ENCODE measurements at regions not wholly inside any gene's neighbourhood (a gene's known extent, or its start where the extent isn't known, plus 50 kb on each side); places are given as distances from the start of the nearest gene placed in this dataset.
A peak's percentile ranks its signal among the peaks of the same experiment; 100 is the strongest.

DNA sequence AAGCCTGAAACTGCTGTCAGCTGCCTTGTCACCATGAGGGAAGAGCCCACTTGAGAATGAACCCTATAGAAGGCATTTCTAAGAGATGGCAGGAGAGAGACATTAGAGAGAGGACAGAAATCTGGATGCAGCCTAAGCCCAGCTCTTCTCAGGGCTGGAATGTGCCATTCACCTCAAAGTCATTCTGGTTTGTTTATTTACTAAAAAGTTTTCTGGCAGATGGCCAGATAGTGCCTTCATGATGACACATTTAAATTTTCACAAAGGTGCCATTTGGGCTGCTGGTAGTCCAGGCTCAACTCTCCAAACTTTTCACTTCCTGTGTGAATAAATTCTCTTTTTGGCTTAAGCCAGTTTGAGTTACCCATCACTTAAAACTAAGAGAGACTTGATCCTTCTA, 144.6 kb upstream of the ZNF366 start:
- no peak overlapping the region for H2BK15ac ChIP-seq (ENCODE audit: low read depth, low read length)
- BruUV-seq (replicated peaks), result no TSS peak
- no peak overlapping the region for H3K18ac ChIP-seq (ENCODE audit: low read depth, low read length)
- H3K4me2 ChIP-seq (ENCODE audit: low read depth, low read length), result no peak overlapping the region
- no peaks in the 10 kb centered on the region for H3K79me1 ChIP-seq (ENCODE audit: low read depth in 1 of 2, low read length in 2 of 2)
- H2BK120ac ChIP-seq (ENCODE audit: low read depth, low read length), result no peak overlapping the region
- ATAC-seq (ENCODE audit: low read depth) (no peak), DNase-seq (no peak)
- 0 out of 2 replicates have a peak overlapping the region, but pooled peaks have one; percentile 23 for H3K14ac ChIP-seq (replicated peaks; ENCODE audit: low read depth, low read length)
- H2BK5ac ChIP-seq (ENCODE audit: low read depth, low read length, poor library complexity, severe bottlenecking), result no peak overlapping the region
- H4K5ac ChIP-seq (ENCODE audit: low read depth, low read length), result no peak overlapping the region
- H3K27me3 ChIP-seq (ENCODE audit: control insufficient read depth, insufficient read depth, low read length), result peaks cover 1% of the 10 kb centered on the region; the same call in 1 of the 2 replicates
- no peak overlapping the region for H2AK5ac ChIP-seq (ENCODE audit: low read depth, low read length)
- CTCF ChIA-PET, result interaction anchor here (0.6 kb wide), 1 partner anchor 147 kb away, joined by 3 read pairs; no protein-coding TSS in a partner anchor
- dilution Hi-C loops (cut with HindIII; ENCODE audit: low sequenced_read_pairs, unreplicated experiment) (no loop called here), intact Hi-C loops (cut with micrococcal nuclease) (no loop called here), in situ Hi-C loops (cut with MboI; ENCODE audit: low sequenced_read_pairs) (no loop called here)
- TF ChIP-seq MAZ (IDR thresholded peaks at IDR 0.05; ENCODE audit: borderline replicate concordance, low read depth, low read length), result no peak
- TF ChIP-seq BHLHE40 (IDR thresholded peaks at IDR 0.05; ENCODE audit: low read depth, low read length), result no peak
- TF ChIP-seq CHD1 (IDR thresholded peaks at IDR 0.05; ENCODE audit: low read depth, low read length), result no peak
- no peak for TF ChIP-seq RFX5 (IDR thresholded peaks at IDR 0.05; ENCODE audit: low read depth, low read length)
- TF ChIP-seq RCOR1 (IDR thresholded peaks at IDR 0.05; ENCODE audit: insufficient replicate concordance, low read length), result no peak
- no peak for TF ChIP-seq CEBPB (IDR thresholded peaks at IDR 0.05; ENCODE audit: low read depth, low read length)
- no peak for TF ChIP-seq USF2 (IDR thresholded peaks at IDR 0.05; ENCODE audit: low read depth, low read length)
- TF ChIP-seq MAFK (IDR thresholded peaks at IDR 0.05; ENCODE audit: low read depth, low read length), result no peak
- no peak for TF ChIP-seq MXI1 (IDR thresholded peaks at IDR 0.05; ENCODE audit: borderline replicate concordance, low read depth, low read length)
- no peak for TF ChIP-seq FOS (IDR thresholded peaks at IDR 0.05; ENCODE audit: low read depth, low read length)
- no peak for TF ChIP-seq RAD21 (IDR thresholded peaks at IDR 0.05; ENCODE audit: low read length)
- no peak for TF ChIP-seq POLR2A (IDR thresholded peaks at IDR 0.05; ENCODE audit: low read depth, low read length)
- TF ChIP-seq NFE2L2 (IDR thresholded peaks at IDR 0.05; ENCODE audit: low read depth, low read length), result no peak
- no peak for TF ChIP-seq ELK1 (IDR thresholded peaks at IDR 0.05; ENCODE audit: borderline replicate concordance, low read depth, low read length)
- TF ChIP-seq SMC3 (IDR thresholded peaks at IDR 0.05; ENCODE audit: low read depth, low read length), result no peak
- TF ChIP-seq CTCF (conservative IDR thresholded peaks at IDR 0.05; ENCODE audit: low read depth, low read length), result no peak
- H2AK9ac ChIP-seq (replicated peaks; ENCODE audit: low read depth, low read length, poor library complexity), result no peak overlapping the region
- H3K9me1 ChIP-seq (ENCODE audit: insufficient read depth, low read length), result peaks cover 5% of the 10 kb centered on the region; the same call in 1 of the 2 replicates
- H3K4ac ChIP-seq (ENCODE audit: low read depth, low read length), result no peak overlapping the region
- H2AFZ ChIP-seq (replicated peaks; ENCODE audit: low read length, poor library complexity), result no peak overlapping the region
- H3K9ac ChIP-seq (ENCODE audit: low read depth, low read length), result no peak overlapping the region
- no peaks in the 10 kb centered on the region for H4K20me1 ChIP-seq (ENCODE audit: insufficient read depth, low read length)
- no peak overlapping the region for H3K56ac ChIP-seq (ENCODE audit: extremely low read depth, insufficient read depth, low read length)
- H3K27ac ChIP-seq (ENCODE audit: insufficient read depth, low read length), result no peak overlapping the region
- H3K36me3 ChIP-seq (ENCODE audit: control insufficient read depth, insufficient read depth, low read length), result no peaks in the 10 kb centered on the region
- POLR2A ChIA-PET (ENCODE audit: unreplicated experiment), result no interaction called here
- no peak overlapping the region for H3K23ac ChIP-seq (ENCODE audit: low read depth, low read length)
- H3K4me3 ChIP-seq (ENCODE audit: insufficient read depth, low read depth, low read length), result no peak overlapping the region
- no peak overlapping the region for H2BK20ac ChIP-seq (ENCODE audit: low read depth, low read length)
- H4K91ac ChIP-seq (ENCODE audit: insufficient read depth, low read depth, low read length), result no peak overlapping the region
- no peak overlapping the region for H4K8ac ChIP-seq (ENCODE audit: low read depth in 2 of 2, low read length in 2 of 2)
- H3K9me3 ChIP-seq (ENCODE audit: control insufficient read depth, insufficient read depth, low read length), result no peaks in the 10 kb centered on the region
- H3K4me1 ChIP-seq (ENCODE audit: control insufficient read depth, insufficient read depth, low read length), result peaks cover 4% of the 10 kb centered on the region
